ENCODE measurements at regions not wholly inside any gene's neighbourhood (a gene's known extent, or its start where the extent isn't known, plus 50 kb on each side); places are given as distances from the start of the nearest gene placed in this dataset.

GRCh38 chr4:119692001-119692400, 63.4 kb upstream of the PDE5A start:
- no peaks in the 10 kb centered on the region for H3K36me3 ChIP-seq (ENCODE audit: insufficient read depth, low read length)
- TF ChIP-seq POLR2AphosphoS5 (IDR thresholded peaks at IDR 0.05), result no peak
- no peak for TF ChIP-seq CTCF (IDR thresholded peaks at IDR 0.05; ENCODE audit: poor library complexity, severe bottlenecking)
- no peak for TF ChIP-seq TAF1 (IDR thresholded peaks at IDR 0.05; ENCODE audit: low read depth)
- TF ChIP-seq SMC3 (conservative IDR thresholded peaks at IDR 0.05; ENCODE audit: poor library complexity), result no peak
- TF ChIP-seq RAD21 (conservative IDR thresholded peaks at IDR 0.05), result no peak
- TF ChIP-seq MXI1 (conservative IDR thresholded peaks at IDR 0.05; ENCODE audit: poor library complexity, severe bottlenecking), result no peak
- no peak for TF ChIP-seq REST (IDR thresholded peaks at IDR 0.05; ENCODE audit: borderline replicate concordance)
- TF ChIP-seq EZH2 (IDR thresholded peaks at IDR 0.05; ENCODE audit: borderline replicate concordance, insufficient read depth, low read length, poor library complexity, severe bottlenecking), result no peak
- TF ChIP-seq EP300 (conservative IDR thresholded peaks at IDR 0.05; ENCODE audit: poor library complexity, severe bottlenecking), result no peak
- no peaks in the 10 kb centered on the region for H4K20me1 ChIP-seq (ENCODE audit: insufficient read depth)
- H3K27ac ChIP-seq (ENCODE audit: low read length), result no peak overlapping the region
- H2AFZ ChIP-seq (ENCODE audit: low read depth, low read length), result no peak overlapping the region
- H3K27me3 ChIP-seq (ENCODE audit: insufficient read depth, low read depth, low read length), result no peaks in the 10 kb centered on the region
- H3K9me3 ChIP-seq (ENCODE audit: low read length), result no peaks in the 10 kb centered on the region
- no peak overlapping the region for H3K4me3 ChIP-seq (ENCODE audit: low read length)
- H3K4me2 ChIP-seq (ENCODE audit: low read length), result no peak overlapping the region
- H3K9me2 ChIP-seq (ENCODE audit: insufficient read depth, low read length), result no peaks in the 10 kb centered on the region
- no peak overlapping the region for H3K9ac ChIP-seq (ENCODE audit: low read length)
- no peaks in the 10 kb centered on the region for H3K79me2 ChIP-seq (replicated peaks; ENCODE audit: insufficient read depth, low read length)
- H3F3A ChIP-seq (ENCODE audit: insufficient read depth, low read length, poor library complexity, severe bottlenecking), result no peaks in the 10 kb centered on the region

- Histone ChIP-seq H3F3A (ENCODE audit: insufficient read depth, low read length, poor library complexity, severe bottlenecking) (no peaks in the 10 kb centered on the region), H3K9me3 (ENCODE audit: low read length) (no peaks in the 10 kb centered on the region), H3K9me2 (ENCODE audit: insufficient read depth, low read length) (no peaks in the 10 kb centered on the region), H3K27me3 (ENCODE audit: insufficient read depth, low read depth, low read length) (no peaks in the 10 kb centered on the region), H2AFZ (ENCODE audit: low read depth, low read length) (no peak overlapping the region), H3K27ac (ENCODE audit: low read length) (no peak overlapping the region), H3K36me3 (ENCODE audit: insufficient read depth, low read length) (no peaks in the 10 kb centered on the region), H3K4me2 (ENCODE audit: low read length) (no peak overlapping the region), H3K9ac (ENCODE audit: low read length) (no peak overlapping the region), H4K20me1 (ENCODE audit: insufficient read depth) (no peaks in the 10 kb centered on the region), H3K79me2 (replicated peaks; ENCODE audit: insufficient read depth, low read length) (no peaks in the 10 kb centered on the region), H3K4me3 (ENCODE audit: low read length) (no peak overlapping the region)
- TF ChIP-seq MXI1 (conservative IDR thresholded peaks at IDR 0.05; ENCODE audit: poor library complexity, severe bottlenecking) (no peak), RAD21 (conservative IDR thresholded peaks at IDR 0.05) (no peak), POLR2AphosphoS5 (IDR thresholded peaks at IDR 0.05) (no peak), TAF1 (IDR thresholded peaks at IDR 0.05; ENCODE audit: low read depth) (no peak), SMC3 (conservative IDR thresholded peaks at IDR 0.05; ENCODE audit: poor library complexity) (no peak), EP300 (conservative IDR thresholded peaks at IDR 0.05; ENCODE audit: poor library complexity, severe bottlenecking) (no peak), EZH2 (IDR thresholded peaks at IDR 0.05; ENCODE audit: borderline replicate concordance, insufficient read depth, low read length, poor library complexity, severe bottlenecking) (no peak), REST (IDR thresholded peaks at IDR 0.05; ENCODE audit: borderline replicate concordance) (no peak), CTCF (IDR thresholded peaks at IDR 0.05; ENCODE audit: poor library complexity, severe bottlenecking) (no peak)
These were observed 62.3 kb upstream of the PDE5A start for GRCh38 chr4:119690871-119691270.

All from neural cell (in vitro differentiated cells).